CD4-positive, alpha-beta T cell treated with Interleukin-15 for 1 hour (primary cell): ENCODE measurements at regions not wholly inside any gene's neighbourhood (a gene's known extent, or its start where the extent isn't known, plus 50 kb on each side); places are given as distances from the start of the nearest gene placed in this dataset.

Source experiments
- DNase-seq: peaks from one replicate; pipeline ENCODE4 v3.0.0-alpha.2; 2020

GRCh38 chr15:69505956-69506556, 53.4 kb downstream of the RPLP1 start:
- no peak for DNase-seq

DNA sequence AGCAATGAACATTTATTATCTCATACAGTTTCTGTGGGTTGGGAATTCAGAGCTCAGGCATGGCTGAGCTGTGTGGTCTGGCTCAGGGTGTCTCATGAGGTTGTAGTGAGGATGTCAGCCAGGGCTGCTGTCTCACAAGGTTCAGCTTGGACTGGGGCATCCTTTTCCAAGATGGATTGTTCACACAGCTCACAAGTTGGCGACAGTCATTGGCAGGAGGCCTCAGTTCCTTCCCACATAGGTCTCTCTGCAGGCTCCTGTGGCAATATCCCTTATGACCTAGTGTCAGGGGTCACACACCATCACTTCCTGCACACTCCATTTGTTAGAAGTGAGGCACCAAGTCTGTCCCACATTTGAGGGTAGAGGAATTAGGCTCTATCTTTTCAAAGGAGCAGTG, 56.0 kb downstream of the RPLP1 start:
- no peak for DNase-seq

DNA sequence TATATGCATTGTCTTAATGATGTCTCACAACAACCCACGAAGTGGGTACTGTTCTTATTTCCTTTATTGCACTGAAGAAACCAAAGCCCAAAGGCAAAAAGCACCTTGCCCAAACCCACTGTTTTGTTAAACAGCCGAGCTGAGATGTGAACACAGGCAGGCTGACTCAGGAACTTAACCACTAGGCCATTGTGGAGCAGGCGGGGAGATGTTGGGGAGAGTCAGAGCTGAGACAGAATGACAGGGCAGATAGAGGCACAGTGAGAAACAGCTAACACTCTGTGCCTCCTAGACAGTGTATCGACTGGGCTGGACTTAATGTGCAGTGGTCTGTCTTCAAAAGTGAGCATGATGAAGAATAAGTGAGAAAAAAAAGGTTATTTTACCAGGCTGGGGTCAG, 56.5 kb downstream of the RPLP1 start:
- no peak for DNase-seq

DNA sequence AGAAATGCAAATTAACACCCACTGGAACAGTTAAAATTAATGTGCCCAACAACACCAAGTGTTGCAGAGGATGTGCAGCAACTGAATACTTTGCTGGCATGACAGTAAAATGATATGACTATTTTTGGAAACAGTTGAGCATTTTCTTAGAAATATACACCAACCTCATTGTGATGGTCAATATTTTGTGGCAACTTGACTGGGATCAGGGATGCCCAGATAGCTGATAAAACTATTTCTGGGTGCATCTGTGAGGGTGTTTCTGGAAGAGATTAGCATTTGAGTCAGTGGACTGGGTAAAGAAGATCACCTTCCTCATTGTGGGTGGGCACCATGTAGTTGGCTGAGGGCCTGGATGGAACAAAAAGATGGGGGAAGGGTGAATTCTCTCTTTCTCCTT, 57.9 kb downstream of the RPLP1 start:
- DNase-seq: no peak

GRCh38 chr15:69511015-69511414, 58.4 kb downstream of the RPLP1 start:
- DNase-seq: no peak

- DNase-seq: no peak
Measured at GRCh38 chr15:69511716-69512340, 59.2 kb downstream of the RPLP1 start.

DNA sequence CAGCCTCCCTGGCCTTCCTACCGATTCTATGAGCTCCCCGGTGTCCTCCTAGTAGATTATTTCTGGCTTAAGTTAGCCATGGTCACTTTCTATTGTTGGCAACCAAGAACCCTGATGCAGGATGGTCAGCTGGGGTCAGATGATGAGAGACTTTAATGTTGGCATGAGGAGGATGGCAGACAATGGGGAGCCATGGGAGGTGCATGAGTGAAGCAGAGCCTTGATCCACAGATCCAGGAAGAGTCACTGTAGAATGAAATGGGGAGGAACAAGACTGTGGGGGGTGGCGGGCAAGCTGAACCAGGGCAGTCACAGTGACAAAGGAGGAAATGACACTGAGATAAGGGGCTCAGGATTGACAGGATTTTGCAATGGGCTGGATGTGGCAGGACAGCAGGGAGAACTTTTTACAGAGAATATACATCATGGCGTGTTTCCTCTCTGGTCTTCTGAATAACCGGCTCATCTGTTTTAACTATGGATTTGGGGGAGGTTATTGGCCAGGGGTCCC, 60.9 kb downstream of the RPLP1 start:
- no peak for DNase-seq

DNA sequence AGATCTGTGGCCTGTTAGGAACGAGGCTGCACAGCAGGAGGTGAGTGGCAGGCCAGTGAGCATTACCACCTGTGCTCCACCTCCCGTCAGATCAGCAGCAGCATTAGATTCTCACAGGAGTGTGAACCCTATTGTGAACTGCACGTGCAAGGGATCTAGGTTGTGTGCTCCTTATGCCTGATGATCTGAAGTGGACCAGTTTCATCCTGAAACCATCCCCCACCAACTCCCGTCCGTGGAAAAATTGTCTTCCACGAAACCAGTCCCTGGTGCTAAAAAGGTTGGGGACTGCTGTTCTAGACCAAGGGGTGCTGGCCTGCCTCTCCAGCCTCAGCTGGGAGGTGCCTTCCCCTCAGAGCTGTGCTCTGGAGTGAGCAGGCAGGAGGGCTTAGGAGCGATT, 61.4 kb downstream of the RPLP1 start:
- DNase-seq: no peak

DNA sequence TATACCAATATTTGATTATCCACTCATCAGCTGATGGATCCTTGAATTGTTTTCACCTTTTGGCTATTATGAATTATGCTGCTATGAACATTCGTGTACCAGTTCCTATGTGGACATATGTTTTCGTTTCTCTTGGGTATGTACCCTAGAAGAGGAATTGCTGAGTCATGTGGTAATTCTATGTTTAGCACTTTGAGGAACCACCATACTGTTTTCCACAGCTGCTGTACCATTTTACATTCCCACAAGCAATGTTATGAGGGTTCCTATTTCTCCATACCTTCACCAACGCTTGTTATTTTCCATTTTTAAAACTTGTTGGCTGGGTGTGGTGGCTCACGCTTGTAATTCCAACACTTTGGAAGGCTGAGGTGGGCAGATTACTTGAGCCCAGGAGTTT, 62.9 kb downstream of the RPLP1 start:
- no peak for DNase-seq

DNA sequence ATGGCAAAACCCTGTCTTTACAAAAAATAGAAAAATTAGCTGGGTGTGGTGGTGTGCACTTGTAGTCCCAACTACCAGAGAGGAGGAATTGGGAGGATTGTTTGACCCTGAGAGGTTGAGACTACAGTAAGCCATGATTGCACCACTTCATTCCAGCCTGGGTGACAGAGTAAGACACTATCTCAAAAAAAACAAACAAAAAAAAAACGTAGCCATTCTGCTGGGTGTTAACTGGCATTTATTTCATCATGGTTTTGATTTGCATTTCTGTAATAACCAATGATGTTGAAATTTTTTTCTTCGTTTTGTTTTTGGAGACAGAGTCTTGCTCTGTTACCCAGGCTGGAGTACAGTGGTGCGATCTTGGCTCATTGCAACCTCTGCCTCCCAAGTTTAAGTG, 63.3 kb downstream of the RPLP1 start:
- DNase-seq: no peak

DNA sequence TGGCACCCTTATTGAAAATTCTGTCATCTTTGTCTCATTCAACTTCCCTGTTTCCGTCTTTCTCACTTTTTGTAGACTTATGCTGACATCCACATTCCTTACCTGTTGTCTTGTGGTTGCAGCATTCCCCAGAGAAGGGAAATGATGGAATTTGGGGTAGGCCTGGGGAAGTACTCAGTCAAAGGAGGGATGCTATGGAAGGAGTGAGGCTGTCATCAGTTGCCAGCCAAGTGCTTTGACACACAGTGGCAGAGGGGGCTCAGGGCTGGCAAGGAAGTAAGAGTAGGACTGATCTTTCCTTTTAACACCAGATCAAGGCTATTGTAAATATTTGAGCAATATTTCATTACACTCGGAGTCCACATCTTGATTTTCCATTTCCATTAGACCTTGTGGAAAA, 64.4 kb downstream of the RPLP1 start:
- no peak for DNase-seq

- DNase-seq: no peak
Measured at GRCh38 chr15:69518806-69519205, 66.2 kb downstream of the RPLP1 start.

GRCh38 chr15:69520067-69520466, 67.4 kb downstream of the RPLP1 start:
- no peak for DNase-seq

GRCh38 chr15:69522361-69522760, 69.7 kb downstream of the RPLP1 start:
- no peak for DNase-seq

DNA sequence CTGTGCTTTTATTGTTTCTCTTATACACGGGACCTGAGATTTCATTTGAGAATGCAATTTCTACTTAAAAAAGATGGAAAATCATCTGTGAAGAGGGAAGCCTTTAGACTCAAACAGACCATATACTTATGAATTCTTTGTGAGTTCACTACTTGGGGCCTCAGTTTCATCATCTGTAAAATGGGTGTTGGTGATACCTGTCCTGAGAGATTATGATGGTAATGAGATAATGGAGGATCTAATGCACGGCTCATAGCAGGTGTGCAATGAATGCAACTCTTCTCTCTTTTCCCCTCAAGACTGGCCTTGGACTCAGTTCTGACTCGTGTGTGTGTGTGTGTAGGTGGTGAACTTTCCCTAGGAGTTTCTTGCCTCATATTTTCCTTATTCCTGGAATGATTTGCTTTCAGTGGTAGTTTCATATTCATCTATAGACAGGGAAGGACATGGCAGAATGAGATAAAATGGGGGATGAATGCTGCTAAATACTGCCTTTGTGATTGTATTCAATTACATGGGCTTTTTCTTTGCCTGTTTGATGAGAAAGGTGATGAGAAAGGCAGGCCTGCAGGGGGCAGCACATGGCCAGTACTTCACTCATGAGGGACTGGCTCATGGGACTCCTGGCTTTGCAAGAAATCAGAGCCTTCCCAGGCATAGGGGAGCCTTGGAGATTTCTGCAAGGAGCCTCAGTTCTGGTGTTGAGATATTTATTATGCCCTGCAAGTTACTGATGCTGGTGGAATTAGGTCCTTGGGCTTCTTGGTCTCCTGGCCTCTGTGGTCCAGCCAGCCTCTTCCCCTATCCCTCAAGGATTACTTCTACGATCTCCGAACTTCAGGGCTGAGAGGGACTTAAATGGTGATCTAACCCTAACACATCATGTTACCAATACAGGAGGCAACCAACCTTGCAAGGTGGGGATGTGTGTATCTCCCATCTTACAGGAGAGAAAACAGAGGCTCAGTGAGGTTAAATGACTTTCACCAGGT, 70.7 kb downstream of the RPLP1 start:
- DNase-seq: peak; percentile 51

- DNase-seq: no peak
Measured at GRCh38 chr15:69524296-69524695, 71.7 kb downstream of the RPLP1 start.

DNA sequence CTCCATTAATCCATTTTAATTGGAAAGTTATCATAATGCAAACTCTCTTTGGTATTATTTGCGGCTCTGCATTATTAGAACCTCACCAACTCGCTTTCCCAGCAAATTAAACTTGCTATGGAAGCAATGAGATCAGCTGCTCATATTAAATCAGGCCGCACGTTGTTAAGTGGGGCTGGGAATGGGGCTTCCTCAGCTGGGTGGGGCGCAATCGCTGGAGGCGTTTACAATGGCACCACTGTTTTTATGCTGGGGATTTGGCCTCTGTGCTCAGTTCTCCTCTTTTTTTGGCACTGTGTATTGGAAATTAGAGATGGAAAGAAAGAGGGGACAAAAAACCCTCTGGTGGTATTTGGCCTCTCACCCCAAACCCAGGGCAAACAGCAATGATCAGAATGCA, 72.2 kb downstream of the RPLP1 start:
- no peak for DNase-seq

DNA sequence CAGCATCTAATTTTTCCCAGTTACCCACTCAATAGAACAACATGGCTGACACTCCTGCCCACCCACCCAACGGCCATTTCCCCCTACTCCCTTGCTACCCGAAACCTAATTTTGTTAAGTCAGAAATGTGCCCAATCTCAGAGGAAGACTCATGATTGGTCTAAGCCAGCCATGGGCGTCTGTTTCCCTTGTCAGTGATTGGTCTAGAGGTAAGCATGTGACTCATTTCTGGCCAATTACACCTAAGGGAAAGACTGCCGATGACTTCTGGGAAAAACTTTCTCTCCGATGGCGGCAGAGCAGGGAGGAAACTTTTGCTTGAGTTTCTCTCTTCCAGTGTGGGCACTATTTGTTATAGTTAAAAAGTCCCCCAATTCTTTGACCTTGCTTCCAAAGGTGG, 72.9 kb downstream of the RPLP1 start:
- no peak for DNase-seq

- DNase-seq: no peak
Measured at GRCh38 chr15:69526081-69527061, 73.8 kb downstream of the RPLP1 start.

DNA sequence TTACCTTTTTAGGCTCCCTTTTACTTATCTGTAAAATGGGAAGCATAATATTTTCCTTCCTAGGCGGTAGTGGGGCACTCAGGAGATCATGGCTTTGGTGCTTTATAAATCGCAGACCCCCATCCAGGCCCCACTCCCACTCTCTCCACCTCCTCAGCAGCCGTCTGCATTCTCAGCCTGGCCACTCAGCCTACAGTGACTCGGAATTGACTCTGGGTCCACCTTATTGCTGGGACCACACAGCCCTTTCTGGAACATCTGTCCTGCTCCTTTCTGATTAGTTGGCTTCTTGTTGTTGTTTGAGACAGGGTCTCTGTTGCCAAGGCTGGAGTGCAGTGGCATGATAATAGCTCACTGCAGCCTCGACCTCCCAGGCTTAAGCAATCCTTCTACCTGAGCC, 76.5 kb downstream of the RPLP1 start:
- DNase-seq: no peak

- DNase-seq: no peak
Measured at GRCh38 chr15:69529961-69530633, 77.5 kb downstream of the RPLP1 start.
